H1 (cell line): ENCODE measurements at regions not wholly inside any gene's neighbourhood (a gene's known extent, or its start where the extent isn't known, plus 50 kb on each side); places are given as distances from the start of the nearest gene placed in this dataset.

ENCODE experiments used
- CBX8 ChIP-seq: fragments of 300-800, 300-1000 bp; sonication (generic); IDR thresholded peaks from 2 replicates; pipeline ENCODE4 v1.7.1; 2016; ENCODE audit warnings: low read depth, low read length, borderline replicate concordance
- CHD7 ChIP-seq: fragments of 300-600 bp; sonication (generic); IDR thresholded peaks from 2 replicates; pipeline ENCODE4 v1.7.1; 2012; ENCODE audit warnings: low read length, moderate library complexity, mild to moderate bottlenecking, inconsistent platforms; ENCODE audit not compliant: insufficient replicate concordance
- E2F6 ChIP-seq: IDR thresholded peaks from 2 replicates; pipeline ENCODE4 v1.6.1; 2012; ENCODE audit warnings: inconsistent platforms
- NANOG ChIP-seq: IDR thresholded peaks from 2 replicates; pipeline ENCODE4 v1.6.1; 2011; ENCODE audit warnings: low read length, low read depth, mild to moderate bottlenecking, inconsistent platforms; ENCODE audit not compliant: insufficient read depth, poor library complexity, severe bottlenecking
- RFX5 ChIP-seq: IDR thresholded peaks from 2 replicates; pipeline ENCODE4 v1.6.1; 2011; ENCODE audit warnings: low read depth, low read length, improper control_type of control experiment, borderline replicate concordance
- SIX5 ChIP-seq: IDR thresholded peaks from 2 replicates; pipeline ENCODE4 v1.6.1; 2011; ENCODE audit warnings: mild to moderate bottlenecking, low read depth, low read length
- SP1 ChIP-seq: IDR thresholded peaks from 2 replicates; pipeline ENCODE4 v1.6.1; 2011; ENCODE audit warnings: low read depth, low read length
- USF2 ChIP-seq: IDR thresholded peaks from 2 replicates; pipeline ENCODE4 v1.6.1; 2011; ENCODE audit warnings: low read length, improper control_type of control experiment

GRCh38 chr12:43120150-43120549 lies 431.9 kb downstream of the ADAMTS20 start (continued):
- TF ChIP-seq CHD7 = no peak
- no peak for TF ChIP-seq SP1
- no peak for TF ChIP-seq E2F6
- TF ChIP-seq RFX5 = no peak
- no peak for TF ChIP-seq SIX5
- no peak for TF ChIP-seq NANOG
- TF ChIP-seq USF2 = no peak
- no peak for TF ChIP-seq CBX8
